ENCODE measurements at regions not wholly inside any gene's neighbourhood (a gene's known extent, or its start where the extent isn't known, plus 50 kb on each side); places are given as distances from the start of the nearest gene placed in this dataset.

GRCh38 chr1:80083892-80084291 lies 1077.4 kb upstream of the ADGRL4 start:
- no peaks in the 10 kb centered on the region for H3K9me2 ChIP-seq (ENCODE audit: insufficient read depth)
- H3K9ac ChIP-seq, result no peak overlapping the region
- TF ChIP-seq EZH2 (IDR thresholded peaks at IDR 0.05; ENCODE audit: insufficient read depth, poor library complexity, severe bottlenecking) (no peak), EZH2phosphoT487 (IDR thresholded peaks at IDR 0.05; ENCODE audit: insufficient read depth, low read depth) (no peak)
- H3F3A ChIP-seq (ENCODE audit: insufficient read depth), result no peaks in the 10 kb centered on the region
- WGBS, 2 experiments (ENCODE audit: low coverage in 1 of 2, low lambda C conversion rate in 2 of 2, missing lambda C conversion rate in 2 of 2), result 75 to 81% methylated on average over 1 of the region's 1 CpG
- H3K27me3 ChIP-seq (replicated peaks; ENCODE audit: insufficient read depth), result no peaks in the 10 kb centered on the region
- in situ Hi-C loops (cut with MboI), result no loop called here
- no peak overlapping the region for H2AFZ ChIP-seq
- H3K79me2 ChIP-seq (ENCODE audit: insufficient read depth), result no peaks in the 10 kb centered on the region
- DNase-seq, result no peak
- no peak overlapping the region for H3K4me3 ChIP-seq
- no peak overlapping the region for H3K4me2 ChIP-seq (ENCODE audit: unreplicated experiment)
- no peaks in the 10 kb centered on the region for H4K20me1 ChIP-seq (ENCODE audit: insufficient read depth)
- no peaks in the 10 kb centered on the region for H3K36me3 ChIP-seq (ENCODE audit: low read depth)
- no peaks in the 10 kb centered on the region for H3K4me1 ChIP-seq (ENCODE audit: insufficient read depth)
- H3K9me3 ChIP-seq (ENCODE audit: low read depth), result no peaks in the 10 kb centered on the region
- no peak overlapping the region for H3K27ac ChIP-seq

GRCh38 chr1:80076469-80076868 lies 1069.9 kb upstream of the ADGRL4 start:
- H3K79me2 ChIP-seq (ENCODE audit: insufficient read depth), result no peaks in the 10 kb centered on the region
- no peaks in the 10 kb centered on the region for H3K9me3 ChIP-seq (ENCODE audit: low read depth)
- H3K4me1 ChIP-seq (ENCODE audit: insufficient read depth), result no peaks in the 10 kb centered on the region
- no peak overlapping the region for H3K4me3 ChIP-seq
- H3K9ac ChIP-seq, result no peak overlapping the region
- no peaks in the 10 kb centered on the region for H3F3A ChIP-seq (ENCODE audit: insufficient read depth)
- no peaks in the 10 kb centered on the region for H4K20me1 ChIP-seq (ENCODE audit: insufficient read depth)
- no peak for DNase-seq
- no peak overlapping the region for H3K4me2 ChIP-seq (ENCODE audit: unreplicated experiment)
- H3K27me3 ChIP-seq (replicated peaks; ENCODE audit: insufficient read depth), result no peaks in the 10 kb centered on the region
- no peak overlapping the region for H2AFZ ChIP-seq
- no peaks in the 10 kb centered on the region for H3K36me3 ChIP-seq (ENCODE audit: low read depth)
- in situ Hi-C loops (cut with MboI), result no loop called here
- TF ChIP-seq EZH2phosphoT487 (IDR thresholded peaks at IDR 0.05; ENCODE audit: insufficient read depth, low read depth), result no peak
- no peak for TF ChIP-seq EZH2 (IDR thresholded peaks at IDR 0.05; ENCODE audit: insufficient read depth, poor library complexity, severe bottlenecking)
- H3K9me2 ChIP-seq (ENCODE audit: insufficient read depth), result no peaks in the 10 kb centered on the region
- no peak overlapping the region for H3K27ac ChIP-seq

GRCh38 chr1:80075351-80075750 lies 1068.8 kb upstream of the ADGRL4 start:
- WGBS, 2 experiments (ENCODE audit: low coverage in 1 of 2, low lambda C conversion rate in 2 of 2, missing lambda C conversion rate in 2 of 2), result 30 to 35% methylated on average over 4 of the region's 4 CpGs
- no peak overlapping the region for H2AFZ ChIP-seq
- H3K4me1 ChIP-seq (ENCODE audit: insufficient read depth), result no peaks in the 10 kb centered on the region
- H3K36me3 ChIP-seq (ENCODE audit: low read depth), result no peaks in the 10 kb centered on the region
- H3K4me3 ChIP-seq, result no peak overlapping the region
- H3K79me2 ChIP-seq (ENCODE audit: insufficient read depth), result no peaks in the 10 kb centered on the region
- H4K20me1 ChIP-seq (ENCODE audit: insufficient read depth), result no peaks in the 10 kb centered on the region
- H3F3A ChIP-seq (ENCODE audit: insufficient read depth), result no peaks in the 10 kb centered on the region
- H3K9ac ChIP-seq, result no peak overlapping the region
- H3K9me3 ChIP-seq (ENCODE audit: low read depth), result no peaks in the 10 kb centered on the region
- no peak overlapping the region for H3K4me2 ChIP-seq (ENCODE audit: unreplicated experiment)
- in situ Hi-C loops (cut with MboI), result no loop called here
- no peak overlapping the region for H3K27ac ChIP-seq
- H3K9me2 ChIP-seq (ENCODE audit: insufficient read depth), result no peaks in the 10 kb centered on the region
- H3K27me3 ChIP-seq (replicated peaks; ENCODE audit: insufficient read depth), result no peaks in the 10 kb centered on the region
- DNase-seq, result no peak
- TF ChIP-seq EZH2phosphoT487 (IDR thresholded peaks at IDR 0.05; ENCODE audit: insufficient read depth, low read depth) (no peak), EZH2 (IDR thresholded peaks at IDR 0.05; ENCODE audit: insufficient read depth, poor library complexity, severe bottlenecking) (no peak)

- Histone ChIP-seq H3K4me3 (no peak overlapping the region), H3K4me1 (ENCODE audit: insufficient read depth) (no peaks in the 10 kb centered on the region), H2AFZ (no peak overlapping the region), H3K9me3 (ENCODE audit: low read depth) (no peaks in the 10 kb centered on the region), H3K27me3 (replicated peaks; ENCODE audit: insufficient read depth) (no peaks in the 10 kb centered on the region), H3K36me3 (ENCODE audit: low read depth) (no peaks in the 10 kb centered on the region), H3K9me2 (ENCODE audit: insufficient read depth) (no peaks in the 10 kb centered on the region), H4K20me1 (ENCODE audit: insufficient read depth) (no peaks in the 10 kb centered on the region), H3K27ac (no peak overlapping the region), H3K9ac (no peak overlapping the region), H3F3A (ENCODE audit: insufficient read depth) (no peaks in the 10 kb centered on the region), H3K4me2 (ENCODE audit: unreplicated experiment) (no peak overlapping the region), H3K79me2 (ENCODE audit: insufficient read depth) (no peaks in the 10 kb centered on the region)
- no peak for TF ChIP-seq EZH2 (IDR thresholded peaks at IDR 0.05; ENCODE audit: insufficient read depth, poor library complexity, severe bottlenecking)
- no peak for TF ChIP-seq EZH2phosphoT487 (IDR thresholded peaks at IDR 0.05; ENCODE audit: insufficient read depth, low read depth)
- in situ Hi-C loops (cut with MboI), result no loop called here
- DNase-seq, result no peak
- WGBS, 2 experiments (ENCODE audit: low coverage in 1 of 2, low lambda C conversion rate in 2 of 2, missing lambda C conversion rate in 2 of 2), result 72 to 83% methylated on average over 2 of the region's 2 CpGs
Measured at GRCh38 chr1:80072563-80072962, 1066.0 kb upstream of the ADGRL4 start.

- H3K9me2 ChIP-seq (ENCODE audit: insufficient read depth), result no peaks in the 10 kb centered on the region
- no peak overlapping the region for H3K9ac ChIP-seq
- H3K27me3 ChIP-seq (replicated peaks; ENCODE audit: insufficient read depth), result no peaks in the 10 kb centered on the region
- H2AFZ ChIP-seq, result no peak overlapping the region
- in situ Hi-C loops (cut with MboI), result no loop called here
- no peaks in the 10 kb centered on the region for H3K9me3 ChIP-seq (ENCODE audit: low read depth)
- TF ChIP-seq EZH2phosphoT487 (IDR thresholded peaks at IDR 0.05; ENCODE audit: insufficient read depth, low read depth) (no peak), EZH2 (IDR thresholded peaks at IDR 0.05; ENCODE audit: insufficient read depth, poor library complexity, severe bottlenecking) (no peak)
- H3K79me2 ChIP-seq (ENCODE audit: insufficient read depth), result no peaks in the 10 kb centered on the region
- no peaks in the 10 kb centered on the region for H3K4me1 ChIP-seq (ENCODE audit: insufficient read depth)
- H3K36me3 ChIP-seq (ENCODE audit: low read depth), result no peaks in the 10 kb centered on the region
- no peak for DNase-seq
- no peaks in the 10 kb centered on the region for H3F3A ChIP-seq (ENCODE audit: insufficient read depth)
- 1 to 4% methylated on average over 2 of the region's 2 CpGs for WGBS, 2 experiments (ENCODE audit: low coverage in 1 of 2, low lambda C conversion rate in 2 of 2, missing lambda C conversion rate in 2 of 2)
- no peaks in the 10 kb centered on the region for H4K20me1 ChIP-seq (ENCODE audit: insufficient read depth)
- no peak overlapping the region for H3K4me3 ChIP-seq
- no peak overlapping the region for H3K4me2 ChIP-seq (ENCODE audit: unreplicated experiment)
- H3K27ac ChIP-seq, result no peak overlapping the region
Measured at GRCh38 chr1:80066060-80066459, 1059.5 kb upstream of the ADGRL4 start.

Data from GM23248 (cell line).